ENCODE measurements at regions not wholly inside any gene's neighbourhood (a gene's known extent, or its start where the extent isn't known, plus 50 kb on each side); places are given as distances from the start of the nearest gene placed in this dataset.
A peak's percentile ranks its signal among the peaks of the same experiment; 100 is the strongest.
"Not testable (repeated sequence)": the region's sequence is repeated elsewhere in the genome, so short reads cannot be mapped to it uniquely, and the experiment has no call there.

- DNase-seq (ENCODE audit: low read depth in 2 of 3, low spot score in 2 of 3): no peak
These were observed 328.3 kb downstream of the LRATD1 start for GRCh38 chr2:14960686-14961324.

- DNase-seq (ENCODE audit: low read depth in 2 of 3, low spot score in 2 of 3): peak in 2 of 3 donors; percentile 12 to 13
These were observed 335.2 kb downstream of the LRATD1 start for GRCh38 chr2:14967729-14968128.

- no peak for DNase-seq (ENCODE audit: low read depth in 2 of 3, low spot score in 2 of 3)
These were observed 342.9 kb downstream of the LRATD1 start for GRCh38 chr2:14975381-14975780.

GRCh38 chr2:14977021-14977420 lies 344.5 kb downstream of the LRATD1 start:
- no peak for DNase-seq (ENCODE audit: low read depth in 2 of 3, low spot score in 2 of 3)

GRCh38 chr2:14978845-14979244 lies 346.3 kb downstream of the LRATD1 start:
- DNase-seq (ENCODE audit: low read depth in 2 of 3, low spot score in 2 of 3): no peak

- DNase-seq (ENCODE audit: low read depth in 2 of 3, low spot score in 2 of 3): no peak
These were observed 350.3 kb downstream of the LRATD1 start for GRCh38 chr2:14982790-14983189.

GRCh38 chr2:14988600-14988999 lies 356.1 kb downstream of the LRATD1 start:
- DNase-seq (ENCODE audit: low read depth in 2 of 3, low spot score in 2 of 3): no peak

GRCh38 chr2:14991723-14992122 lies 359.2 kb downstream of the LRATD1 start:
- no peak for DNase-seq (ENCODE audit: low read depth in 2 of 3, low spot score in 2 of 3)

GRCh38 chr2:14994721-14995120 lies 362.2 kb downstream of the LRATD1 start:
- DNase-seq (ENCODE audit: low read depth in 2 of 3, low spot score in 2 of 3): no peak

GRCh38 chr2:14996351-14997014 lies 364.0 kb downstream of the LRATD1 start:
- DNase-seq (ENCODE audit: low read depth in 2 of 3, low spot score in 2 of 3): no peak

- no peak for DNase-seq (ENCODE audit: low read depth in 2 of 3, low spot score in 2 of 3)
These were observed 366.0 kb downstream of the LRATD1 start for GRCh38 chr2:14998546-14998945.

- DNase-seq (ENCODE audit: low read depth in 2 of 3, low spot score in 2 of 3): no peak
These were observed 366.7 kb downstream of the LRATD1 start for GRCh38 chr2:14999114-14999661.

GRCh38 chr2:15002519-15002918 lies 370.0 kb downstream of the LRATD1 start:
- DNase-seq (ENCODE audit: low read depth in 2 of 3, low spot score in 2 of 3): not testable (repeated sequence)

GRCh38 chr2:15006667-15007066 lies 374.1 kb downstream of the LRATD1 start:
- no peak for DNase-seq (ENCODE audit: low read depth in 2 of 3, low spot score in 2 of 3)

- no peak for DNase-seq (ENCODE audit: low read depth in 2 of 3, low spot score in 2 of 3)
These were observed 377.2 kb downstream of the LRATD1 start for GRCh38 chr2:15009681-15010080.

- no peak for DNase-seq (ENCODE audit: low read depth in 2 of 3, low spot score in 2 of 3)
These were observed 377.8 kb downstream of the LRATD1 start for GRCh38 chr2:15010346-15010745.

GRCh38 chr2:15018814-15019213 lies 386.3 kb downstream of the LRATD1 start:
- no peak for DNase-seq (ENCODE audit: low read depth in 2 of 3, low spot score in 2 of 3)

GRCh38 chr2:15023221-15023620 lies 390.7 kb downstream of the LRATD1 start:
- DNase-seq (ENCODE audit: low read depth in 2 of 3, low spot score in 2 of 3): no peak

- no peak for DNase-seq (ENCODE audit: low read depth in 2 of 3, low spot score in 2 of 3)
These were observed 395.9 kb downstream of the LRATD1 start for GRCh38 chr2:15028406-15028805.

- no peak for DNase-seq (ENCODE audit: low read depth in 2 of 3, low spot score in 2 of 3)
These were observed 399.3 kb downstream of the LRATD1 start for GRCh38 chr2:15031745-15032240.

- no peak for DNase-seq (ENCODE audit: low read depth in 2 of 3, low spot score in 2 of 3)
These were observed 401.7 kb downstream of the LRATD1 start for GRCh38 chr2:15034246-15034645.

- no peak for DNase-seq (ENCODE audit: low read depth in 2 of 3, low spot score in 2 of 3)
These were observed 402.3 kb downstream of the LRATD1 start for GRCh38 chr2:15034860-15035259.
